ENCODE measurements at regions not wholly inside any gene's neighbourhood (a gene's known extent, or its start where the extent isn't known, plus 50 kb on each side); places are given as distances from the start of the nearest gene placed in this dataset.

DNA sequence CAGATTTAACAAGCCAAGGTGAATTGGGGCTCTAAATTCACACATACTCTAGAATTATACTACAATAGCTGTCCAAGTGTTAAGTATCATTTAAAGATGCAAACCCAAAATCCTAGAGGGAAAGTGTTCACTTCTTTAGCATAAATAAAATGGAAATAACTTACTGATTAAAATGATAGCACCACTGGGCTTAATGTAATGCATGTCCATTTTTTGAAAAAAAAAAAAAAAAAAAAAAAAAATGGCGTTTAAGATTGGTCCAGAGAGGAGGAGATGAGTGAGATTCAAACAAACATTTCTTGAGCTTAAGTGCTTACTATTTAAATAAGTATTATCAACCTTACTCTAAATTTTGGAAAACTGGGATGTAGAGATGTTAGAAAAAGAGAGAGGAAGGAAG is 251.5 kb upstream of the CWC22 start:
- Histone ChIP-seq H3K27ac (no peak overlapping the region), H3K36me3 (no peaks in the 10 kb centered on the region), H3K27me3 (no peaks in the 10 kb centered on the region), H3K4me3 (no peak overlapping the region), H3K4me1 (no peaks in the 10 kb centered on the region), H3K9me3 (no peaks in the 10 kb centered on the region)
- intact Hi-C loops (cut with DNase I; ENCODE audit: low total_unique reads) = no loop called here
- DNase-seq = no peak
- WGBS, 5 donors = 50 to 84% (median 67%) methylated on average over 1 of the region's 1 CpG
- no peak for TF ChIP-seq POLR2A (IDR thresholded peaks at IDR 0.05)
- TF ChIP-seq POLR2AphosphoS5 (IDR thresholded peaks at IDR 0.05) = no peak
- TF ChIP-seq EP300 (IDR thresholded peaks at IDR 0.05) = no peak
- TF ChIP-seq, protein P1, sequence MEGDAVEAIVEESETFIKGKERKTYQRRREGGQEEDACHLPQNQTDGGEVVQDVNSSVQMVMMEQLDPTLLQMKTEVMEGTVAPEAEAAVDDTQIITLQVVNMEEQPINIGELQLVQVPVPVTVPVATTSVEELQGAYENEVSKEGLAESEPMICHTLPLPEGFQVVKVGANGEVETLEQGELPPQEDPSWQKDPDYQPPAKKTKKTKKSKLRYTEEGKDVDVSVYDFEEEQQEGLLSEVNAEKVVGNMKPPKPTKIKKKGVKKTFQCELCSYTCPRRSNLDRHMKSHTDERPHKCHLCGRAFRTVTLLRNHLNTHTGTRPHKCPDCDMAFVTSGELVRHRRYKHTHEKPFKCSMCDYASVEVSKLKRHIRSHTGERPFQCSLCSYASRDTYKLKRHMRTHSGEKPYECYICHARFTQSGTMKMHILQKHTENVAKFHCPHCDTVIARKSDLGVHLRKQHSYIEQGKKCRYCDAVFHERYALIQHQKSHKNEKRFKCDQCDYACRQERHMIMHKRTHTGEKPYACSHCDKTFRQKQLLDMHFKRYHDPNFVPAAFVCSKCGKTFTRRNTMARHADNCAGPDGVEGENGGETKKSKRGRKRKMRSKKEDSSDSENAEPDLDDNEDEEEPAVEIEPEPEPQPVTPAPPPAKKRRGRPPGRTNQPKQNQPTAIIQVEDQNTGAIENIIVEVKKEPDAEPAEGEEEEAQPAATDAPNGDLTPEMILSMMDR (IDR thresholded peaks at IDR 0.05) = no peak

DNA sequence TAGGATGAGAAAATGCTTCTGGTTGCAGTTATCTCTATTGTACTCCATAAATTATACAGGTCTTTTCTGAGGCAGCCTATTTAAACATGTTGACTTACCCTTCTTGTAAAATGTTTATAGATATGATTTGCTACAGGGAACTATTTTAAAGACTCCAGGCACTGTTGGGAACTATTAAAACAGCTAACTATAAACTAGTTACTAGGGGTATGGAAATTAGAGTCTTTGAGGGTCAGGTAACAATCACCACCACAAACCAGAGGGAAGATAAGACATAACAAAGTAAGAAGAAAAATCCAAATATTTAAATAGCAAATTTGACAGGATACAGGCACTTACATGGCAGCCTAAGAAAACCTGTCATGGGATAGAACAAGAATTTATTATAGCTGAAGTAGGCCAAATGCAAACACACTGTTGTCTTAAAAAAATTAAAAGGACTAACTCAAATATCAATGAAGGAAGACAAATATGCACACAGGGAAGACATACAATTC is 251.0 kb upstream of the CWC22 start:
- Histone ChIP-seq H3K27ac (no peak overlapping the region), H3K36me3 (no peaks in the 10 kb centered on the region), H3K27me3 (no peaks in the 10 kb centered on the region), H3K4me3 (no peak overlapping the region), H3K4me1 (no peaks in the 10 kb centered on the region), H3K9me3 (no peaks in the 10 kb centered on the region)
- TF ChIP-seq EP300 (IDR thresholded peaks at IDR 0.05) (no peak), POLR2A (IDR thresholded peaks at IDR 0.05) (no peak), POLR2AphosphoS5 (IDR thresholded peaks at IDR 0.05) (no peak)
- TF ChIP-seq, protein P1 (IDR thresholded peaks at IDR 0.05) = no peak
- intact Hi-C loops (cut with DNase I; ENCODE audit: low total_unique reads) = no loop called here
- DNase-seq = no peak

DNA sequence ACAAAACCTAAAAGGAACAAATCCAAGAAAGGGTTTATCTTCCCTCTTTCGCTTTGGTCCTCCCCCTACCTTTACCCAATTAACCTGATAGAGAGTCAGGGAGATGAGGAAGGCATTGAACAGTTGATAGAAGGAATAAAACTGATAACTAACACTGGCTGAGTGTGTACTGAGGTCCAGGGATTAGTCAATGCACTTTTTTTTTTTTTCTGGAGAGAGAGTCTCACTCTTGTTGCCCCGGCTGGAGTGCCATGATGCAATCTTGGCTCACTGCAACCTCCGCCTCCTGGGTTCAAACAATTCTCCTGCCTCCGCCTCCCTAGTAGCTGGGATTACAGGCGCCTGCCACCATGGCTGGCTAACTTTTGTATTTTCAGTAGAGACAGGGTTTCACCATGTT is 250.2 kb upstream of the CWC22 start:
- no peak for DNase-seq
- H3K4me3 ChIP-seq = no peak overlapping the region
- H3K4me1 ChIP-seq = no peaks in the 10 kb centered on the region
- H3K27ac ChIP-seq = no peak overlapping the region
- intact Hi-C loops (cut with DNase I; ENCODE audit: low total_unique reads) = no loop called here
- no peaks in the 10 kb centered on the region for H3K27me3 ChIP-seq
- no peaks in the 10 kb centered on the region for H3K36me3 ChIP-seq
- TF ChIP-seq POLR2A (IDR thresholded peaks at IDR 0.05) = no peak
- TF ChIP-seq POLR2AphosphoS5 (IDR thresholded peaks at IDR 0.05) = no peak
- TF ChIP-seq, protein P1 (IDR thresholded peaks at IDR 0.05) = no peak
- TF ChIP-seq EP300 (IDR thresholded peaks at IDR 0.05) = no peak
- WGBS, 5 donors = 82 to 92% (median 85%) methylated on average over 5 of the region's 5 CpGs
- H3K9me3 ChIP-seq = no peaks in the 10 kb centered on the region

DNA sequence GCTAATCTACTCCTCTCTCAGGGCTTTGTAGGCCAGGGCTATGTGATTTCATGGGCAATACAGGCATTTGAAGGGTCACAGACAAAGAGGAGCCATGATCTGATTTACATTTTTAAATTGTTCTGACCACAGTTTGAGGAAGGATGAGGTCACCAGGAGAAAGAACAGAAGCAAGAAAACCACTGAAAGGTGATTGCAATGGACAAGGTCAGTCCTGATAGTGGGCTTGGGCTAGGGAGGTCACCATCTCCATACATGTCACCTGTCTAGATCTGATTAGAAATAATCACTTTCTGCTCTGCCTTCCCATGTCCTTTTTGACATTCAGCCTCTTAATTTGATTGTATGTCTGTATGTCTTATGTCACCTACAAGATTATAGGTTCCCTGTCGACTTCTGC is 248.9 kb upstream of the CWC22 start:
- WGBS, 5 donors = 33 to 96% (median 76%) methylated on average over 1 of the region's 1 CpG
- Histone ChIP-seq H3K9me3 (no peaks in the 10 kb centered on the region), H3K27ac (no peak overlapping the region), H3K4me1 (no peaks in the 10 kb centered on the region), H3K27me3 (no peaks in the 10 kb centered on the region), H3K36me3 (no peaks in the 10 kb centered on the region), H3K4me3 (no peak overlapping the region)
- no peak for TF ChIP-seq POLR2A (IDR thresholded peaks at IDR 0.05)
- TF ChIP-seq POLR2AphosphoS5 (IDR thresholded peaks at IDR 0.05) = no peak
- TF ChIP-seq, protein P1 (IDR thresholded peaks at IDR 0.05) = no peak
- TF ChIP-seq EP300 (IDR thresholded peaks at IDR 0.05) = no peak
- intact Hi-C loops (cut with DNase I; ENCODE audit: low total_unique reads) = no loop called here
- no peak for DNase-seq
